ENCODE measurements at regions not wholly inside any gene's neighbourhood (a gene's known extent, or its start where the extent isn't known, plus 50 kb on each side); places are given as distances from the start of the nearest gene placed in this dataset.

- DNase-seq: no peak
These were observed 254.4 kb upstream of the FAT4 start for GRCh38 chr4:125060376-125060775.

DNA sequence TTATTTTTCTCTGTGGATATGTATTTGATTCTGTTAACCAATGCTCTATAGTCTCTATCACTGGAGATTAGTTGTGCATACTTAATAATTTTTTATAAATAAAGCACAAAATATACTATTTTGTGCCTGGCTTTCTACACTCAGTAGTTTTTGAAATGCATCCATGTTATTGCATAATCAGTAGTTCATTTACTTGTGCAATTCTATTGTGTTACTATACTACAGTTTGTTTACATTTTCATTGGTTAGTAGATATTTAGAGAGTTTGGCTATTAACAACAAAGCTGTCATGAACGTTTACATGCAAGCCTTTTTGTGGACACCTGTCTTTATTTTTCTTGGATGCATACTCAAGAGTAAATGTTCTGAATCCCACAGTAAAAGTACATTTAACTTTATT is 265.0 kb upstream of the FAT4 start:
- no peak for DNase-seq

DNA sequence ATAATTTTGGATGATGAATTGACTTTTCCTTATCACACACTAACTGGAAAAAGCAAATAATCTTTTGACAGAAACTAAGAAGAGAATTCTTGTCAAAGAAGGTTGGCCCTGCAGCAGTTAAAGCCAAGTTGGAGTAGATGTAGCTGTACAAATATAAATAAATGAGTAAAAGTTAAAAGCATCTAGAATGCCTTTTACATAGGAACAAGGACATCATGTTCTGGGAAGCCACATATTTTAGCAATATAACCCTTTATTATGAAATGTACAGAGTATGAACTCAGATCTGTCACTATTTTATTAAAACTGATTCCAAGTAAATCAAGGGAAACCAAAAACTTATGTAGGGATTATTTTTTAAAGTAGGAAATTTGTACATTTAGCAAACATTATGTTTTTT is 269.4 kb upstream of the FAT4 start:
- DNase-seq: no peak

DNA sequence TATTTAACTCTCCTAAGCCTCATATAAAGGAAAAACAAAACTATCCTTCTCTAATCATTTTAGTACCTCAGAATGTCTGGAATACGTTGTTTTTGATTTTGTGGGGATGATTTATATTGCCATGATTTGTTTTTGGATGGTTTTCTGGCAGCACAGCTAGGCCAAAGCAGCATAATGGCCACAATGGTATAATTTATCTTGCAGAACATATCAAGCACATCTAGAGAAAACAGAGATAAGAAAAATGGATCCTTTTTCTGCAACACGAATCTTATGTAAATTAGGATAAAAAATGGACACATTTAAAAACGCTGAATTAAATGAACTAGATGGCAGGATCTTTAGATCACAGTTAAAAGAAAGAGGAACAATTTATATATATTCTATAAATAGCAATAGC is 269.9 kb upstream of the FAT4 start:
- DNase-seq: no peak

- DNase-seq: no peak
These were observed 271.3 kb upstream of the FAT4 start for GRCh38 chr4:125043486-125043885.

DNA sequence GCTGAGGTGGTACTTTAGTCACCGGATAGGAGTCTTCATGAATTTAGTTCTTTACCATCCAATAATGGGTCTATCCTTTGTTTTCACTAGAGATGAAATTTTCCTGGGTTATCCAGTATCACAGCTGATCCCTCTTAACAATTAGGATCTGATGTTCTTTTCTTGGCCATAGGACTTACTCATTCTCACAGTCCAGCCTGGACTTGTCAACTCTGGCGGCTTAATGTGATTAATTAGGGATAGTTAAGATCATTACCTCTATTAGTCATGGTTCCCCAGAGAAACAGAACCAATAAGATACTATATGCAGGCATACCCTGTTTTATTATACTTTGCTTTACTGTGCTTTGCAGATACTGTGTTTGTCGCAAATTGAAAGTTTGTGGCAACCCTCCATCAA is 272.7 kb upstream of the FAT4 start:
- DNase-seq: no peak

DNA sequence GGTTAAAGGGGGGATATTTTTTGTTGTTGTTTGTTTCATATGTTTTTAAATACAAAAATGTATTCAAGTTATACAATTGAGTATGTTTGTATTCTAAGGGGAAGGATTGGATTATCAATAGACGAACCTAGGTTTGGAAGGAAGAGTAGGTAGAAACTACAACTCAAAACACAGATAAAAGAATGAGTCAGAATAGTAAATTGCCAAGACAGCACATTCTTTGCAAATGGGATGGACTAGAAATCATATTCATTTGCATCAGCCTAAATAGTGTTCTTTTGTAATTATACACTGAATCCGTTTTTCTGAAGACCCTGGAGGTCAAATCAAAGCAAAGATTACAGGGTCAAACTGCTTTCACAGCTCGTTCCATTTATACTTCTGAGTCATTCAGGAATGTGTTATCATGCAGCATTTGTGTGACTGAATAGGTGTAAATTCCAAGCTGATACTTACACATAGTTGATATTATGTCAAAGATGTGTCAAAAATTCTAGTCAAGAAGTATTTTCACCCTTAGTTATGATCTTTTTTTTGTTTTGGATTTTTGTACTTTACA is 273.3 kb upstream of the FAT4 start:
- no peak for DNase-seq

DNA sequence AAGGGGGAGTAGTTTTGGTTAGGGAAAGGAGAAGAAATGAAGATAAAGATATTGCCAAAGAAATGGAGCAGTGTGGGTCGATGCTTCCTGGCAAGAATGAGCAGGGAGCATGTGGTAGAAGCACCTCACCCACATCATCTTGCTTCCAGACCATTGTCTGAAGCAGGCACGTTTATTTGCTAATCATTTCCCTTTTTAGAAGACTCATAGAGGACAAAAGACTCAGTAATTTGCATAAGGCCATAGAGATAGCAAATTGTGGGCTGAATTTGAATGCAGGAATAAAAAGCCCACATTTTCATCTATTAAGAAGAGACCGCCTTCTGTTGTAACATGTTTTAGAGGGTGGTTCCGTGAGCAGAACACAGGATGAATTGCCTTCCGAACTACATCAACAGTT is 275.2 kb upstream of the FAT4 start:
- DNase-seq: no peak

- DNase-seq: no peak
These were observed 291.8 kb upstream of the FAT4 start for GRCh38 chr4:125022855-125023501.

GRCh38 chr4:125021189-125021588 is 293.6 kb upstream of the FAT4 start:
- DNase-seq: no peak

- no peak for DNase-seq
These were observed 294.4 kb upstream of the FAT4 start for GRCh38 chr4:125020089-125021034.

DNA sequence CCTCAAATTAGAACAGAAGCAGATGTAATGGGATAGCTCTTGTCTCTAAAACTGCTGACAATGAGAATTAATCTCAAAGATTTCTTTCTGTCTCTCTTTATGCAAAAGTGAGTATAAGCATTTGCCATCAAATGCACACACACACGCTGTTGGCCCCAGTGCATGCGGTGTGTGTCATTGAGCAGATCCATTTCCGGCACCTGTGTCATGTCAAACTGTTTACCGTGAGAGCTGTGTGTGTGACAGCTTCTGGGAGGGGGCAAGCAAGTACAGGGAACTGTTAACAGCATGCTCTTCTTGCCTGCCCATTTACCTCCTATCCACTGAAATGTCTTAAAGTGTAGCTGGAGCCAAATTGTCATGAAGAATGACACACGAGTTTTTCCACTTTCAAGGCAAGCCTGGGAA is 297.9 kb upstream of the FAT4 start:
- no peak for DNase-seq

DNA sequence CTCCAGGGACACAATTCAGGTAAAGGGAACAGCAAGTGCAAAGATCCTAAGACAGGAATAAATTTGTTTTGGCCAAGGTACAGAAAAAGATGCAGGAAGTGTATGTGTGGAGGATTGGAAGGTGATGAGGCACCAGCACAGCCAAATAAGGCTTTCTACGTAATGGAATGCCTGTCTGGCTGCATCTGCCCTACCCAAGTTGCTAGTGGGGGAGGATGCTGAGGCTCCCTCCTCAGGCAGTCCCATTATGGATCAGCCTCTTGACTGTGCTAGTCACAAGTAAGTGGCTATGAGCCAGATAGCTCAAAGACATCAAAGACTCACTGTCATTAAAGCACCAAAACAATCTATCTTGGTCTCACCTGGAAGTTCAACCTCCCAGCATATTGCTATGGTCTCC is 300.9 kb upstream of the FAT4 start:
- no peak for DNase-seq

GRCh38 chr4:125011646-125012045 is 299.1 kb upstream of the ANKRD50 start:
- no peak for DNase-seq

DNA sequence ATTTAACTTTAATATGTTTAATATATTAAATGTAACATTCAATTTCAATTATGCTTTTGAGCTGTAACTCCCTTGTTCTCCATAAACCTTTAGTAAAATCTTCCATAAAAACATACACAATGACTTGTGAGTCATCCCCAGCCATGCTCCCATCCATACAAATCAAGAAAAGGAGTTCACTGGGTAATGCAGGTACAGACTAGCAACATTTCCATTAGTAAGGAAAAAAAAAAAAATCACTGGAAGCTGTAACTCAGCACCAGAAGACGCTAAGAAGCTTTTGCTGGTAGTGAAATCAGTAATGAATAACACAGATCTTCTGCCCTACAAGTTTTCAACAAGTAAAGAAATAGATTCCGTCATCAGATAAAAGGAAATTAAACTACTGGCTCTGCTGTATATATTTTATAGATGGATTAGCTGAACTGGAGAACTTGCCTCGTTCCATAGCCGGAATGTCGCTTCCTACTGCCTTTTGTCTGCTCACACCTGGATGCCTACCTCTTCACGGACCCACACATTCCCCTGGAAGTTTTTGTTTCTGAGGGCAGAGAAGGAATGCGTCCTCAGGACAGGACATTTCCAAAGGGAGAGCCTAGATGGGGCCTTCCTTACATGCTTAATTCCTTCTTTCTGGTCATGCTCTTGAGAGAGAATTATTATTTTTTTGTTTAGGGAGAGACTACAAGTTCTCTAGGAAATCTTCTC is 298.4 kb upstream of the ANKRD50 start:
- DNase-seq: no peak

DNA sequence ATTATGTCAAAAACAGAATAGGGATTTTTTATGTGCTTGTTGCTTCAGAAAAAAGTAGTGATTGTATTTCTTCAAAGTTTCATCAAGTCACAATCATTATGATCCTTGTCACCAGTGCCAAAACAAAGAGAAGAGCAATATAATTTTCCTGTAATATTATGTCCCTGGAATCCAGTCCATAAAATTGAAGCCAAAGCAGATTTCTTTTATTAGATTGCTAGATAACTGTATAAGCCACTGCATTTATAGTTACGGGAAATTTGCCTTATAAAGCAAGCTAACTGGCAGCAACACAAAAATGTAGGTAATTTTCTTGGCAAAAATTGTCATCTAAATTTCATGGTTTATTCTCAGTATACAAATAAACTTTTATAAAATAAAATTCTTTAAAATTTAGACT is 296.1 kb upstream of the ANKRD50 start:
- no peak for DNase-seq

- DNase-seq: no peak
These were observed 292.1 kb upstream of the ANKRD50 start for GRCh38 chr4:125004676-125005075.

GRCh38 chr4:125003840-125004239 is 291.3 kb upstream of the ANKRD50 start:
- no peak for DNase-seq

DNA sequence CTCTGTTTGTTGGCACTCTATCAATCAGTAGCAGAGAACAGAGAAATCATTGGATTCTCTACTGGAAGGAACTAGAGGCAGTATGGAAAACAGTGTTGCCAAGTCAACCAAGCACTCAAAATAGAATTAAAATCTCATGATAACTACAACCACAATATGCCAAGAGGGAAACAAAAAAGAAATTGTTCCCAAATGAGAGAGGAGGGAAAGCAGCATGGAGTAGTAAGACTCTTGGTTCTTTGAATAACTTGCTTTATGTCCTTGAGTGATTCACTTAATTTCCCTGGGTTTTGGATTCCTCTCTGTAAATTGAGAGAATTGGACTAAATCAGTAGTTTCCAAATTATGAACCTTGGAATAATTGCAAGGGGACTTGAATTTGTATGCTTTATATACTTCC is 285.5 kb upstream of the ANKRD50 start:
- no peak for DNase-seq

DNA sequence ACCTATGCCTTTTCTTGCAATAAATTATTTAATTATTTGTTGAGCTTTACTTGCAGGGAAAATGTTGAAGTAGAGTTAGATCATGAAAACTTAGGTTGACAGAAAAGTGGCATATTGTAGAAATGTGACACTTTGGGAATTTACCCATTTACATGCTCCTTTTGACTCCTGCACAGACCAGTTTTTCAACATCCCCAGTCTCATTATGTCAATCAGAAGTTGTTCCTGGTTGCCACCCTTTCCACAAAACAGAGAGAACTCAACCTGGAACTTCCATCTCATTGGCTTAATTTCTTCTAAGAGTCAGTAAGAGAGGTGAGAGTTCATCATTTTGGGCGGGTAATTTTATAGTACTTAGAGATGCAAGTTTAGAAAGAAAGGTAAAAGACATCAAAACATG is 284.6 kb upstream of the ANKRD50 start:
- no peak for DNase-seq

GRCh38 chr4:124993838-124994237 is 281.3 kb upstream of the ANKRD50 start:
- DNase-seq: no peak

GRCh38 chr4:124990398-124990797 is 277.9 kb upstream of the ANKRD50 start:
- DNase-seq: no peak

GRCh38 chr4:124980276-124980752 is 267.8 kb upstream of the ANKRD50 start:
- DNase-seq: no peak
